ENCODE measurements at regions not wholly inside any gene's neighbourhood (a gene's known extent, or its start where the extent isn't known, plus 50 kb on each side); places are given as distances from the start of the nearest gene placed in this dataset.

DNA sequence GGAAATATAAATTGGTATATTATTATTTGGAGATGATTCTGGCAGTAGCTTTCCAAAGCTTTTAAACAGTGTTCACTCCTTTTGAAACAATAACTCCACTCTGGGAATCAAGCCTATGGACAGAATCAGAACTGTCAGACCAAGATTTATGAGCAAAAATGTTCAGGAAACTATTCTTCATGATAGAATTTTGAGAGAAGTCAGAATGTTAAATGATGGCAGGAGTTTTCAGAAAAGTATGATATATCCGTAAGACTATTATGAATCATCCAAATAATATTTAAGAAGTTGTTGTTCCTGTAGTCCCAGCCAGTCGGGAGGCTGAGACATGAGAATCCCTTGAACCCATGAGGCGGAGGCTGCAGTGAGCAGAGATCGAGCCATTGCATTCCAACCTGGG, 50.5 kb upstream of the ADGRG2 start:
- no peaks in the 10 kb centered on the region for H3K4me1 ChIP-seq
- TF ChIP-seq, protein P1, sequence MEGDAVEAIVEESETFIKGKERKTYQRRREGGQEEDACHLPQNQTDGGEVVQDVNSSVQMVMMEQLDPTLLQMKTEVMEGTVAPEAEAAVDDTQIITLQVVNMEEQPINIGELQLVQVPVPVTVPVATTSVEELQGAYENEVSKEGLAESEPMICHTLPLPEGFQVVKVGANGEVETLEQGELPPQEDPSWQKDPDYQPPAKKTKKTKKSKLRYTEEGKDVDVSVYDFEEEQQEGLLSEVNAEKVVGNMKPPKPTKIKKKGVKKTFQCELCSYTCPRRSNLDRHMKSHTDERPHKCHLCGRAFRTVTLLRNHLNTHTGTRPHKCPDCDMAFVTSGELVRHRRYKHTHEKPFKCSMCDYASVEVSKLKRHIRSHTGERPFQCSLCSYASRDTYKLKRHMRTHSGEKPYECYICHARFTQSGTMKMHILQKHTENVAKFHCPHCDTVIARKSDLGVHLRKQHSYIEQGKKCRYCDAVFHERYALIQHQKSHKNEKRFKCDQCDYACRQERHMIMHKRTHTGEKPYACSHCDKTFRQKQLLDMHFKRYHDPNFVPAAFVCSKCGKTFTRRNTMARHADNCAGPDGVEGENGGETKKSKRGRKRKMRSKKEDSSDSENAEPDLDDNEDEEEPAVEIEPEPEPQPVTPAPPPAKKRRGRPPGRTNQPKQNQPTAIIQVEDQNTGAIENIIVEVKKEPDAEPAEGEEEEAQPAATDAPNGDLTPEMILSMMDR (IDR thresholded peaks at IDR 0.05), result no peak
- H3K27ac ChIP-seq, result no peak overlapping the region
- H3K27me3 ChIP-seq, result no peaks in the 10 kb centered on the region
- DNase-seq (ENCODE audit: low spot score), result no peak
- H3K36me3 ChIP-seq, result no peaks in the 10 kb centered on the region
- no peak overlapping the region for H3K4me3 ChIP-seq
- H3K9me3 ChIP-seq, result no peaks in the 10 kb centered on the region

DNA sequence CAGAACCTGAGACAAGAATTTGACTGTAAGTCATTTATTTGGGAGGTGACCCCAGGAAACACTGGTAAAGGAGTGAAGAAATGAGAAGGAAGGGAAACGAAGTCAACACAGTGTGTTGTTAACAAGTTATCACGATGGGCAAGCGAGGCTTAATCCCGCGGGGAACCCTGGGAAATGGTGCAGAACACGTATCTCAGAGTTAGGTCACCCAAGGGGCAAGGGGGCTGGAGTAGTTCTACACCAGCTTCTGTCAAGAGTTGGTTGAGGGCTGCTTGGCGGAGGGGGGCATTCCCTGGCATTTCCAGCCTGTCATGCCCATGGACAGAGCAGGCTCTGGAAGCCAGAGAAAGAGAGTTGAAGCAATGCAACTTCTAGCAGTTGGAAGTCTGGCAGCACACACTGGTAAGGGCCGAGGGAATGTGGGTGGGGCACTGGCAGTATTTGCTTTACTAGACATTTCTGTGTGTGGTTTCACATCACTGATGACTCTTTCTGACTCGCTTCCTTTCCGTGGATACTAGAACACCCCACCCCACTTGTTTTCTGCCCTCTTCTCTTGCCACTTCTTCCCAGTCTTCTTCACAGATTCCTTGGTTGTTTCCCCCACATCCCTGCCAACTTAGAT, 52.2 kb upstream of the ADGRG2 start:
- TF ChIP-seq, protein P1 (IDR thresholded peaks at IDR 0.05), result no peak
- Histone ChIP-seq H3K27me3 (no peaks in the 10 kb centered on the region), H3K9me3 (no peaks in the 10 kb centered on the region), H3K4me1 (no peaks in the 10 kb centered on the region), H3K4me3 (no peak overlapping the region), H3K36me3 (no peaks in the 10 kb centered on the region), H3K27ac (no peak overlapping the region)
- DNase-seq (ENCODE audit: low spot score), result peak; percentile 66

DNA sequence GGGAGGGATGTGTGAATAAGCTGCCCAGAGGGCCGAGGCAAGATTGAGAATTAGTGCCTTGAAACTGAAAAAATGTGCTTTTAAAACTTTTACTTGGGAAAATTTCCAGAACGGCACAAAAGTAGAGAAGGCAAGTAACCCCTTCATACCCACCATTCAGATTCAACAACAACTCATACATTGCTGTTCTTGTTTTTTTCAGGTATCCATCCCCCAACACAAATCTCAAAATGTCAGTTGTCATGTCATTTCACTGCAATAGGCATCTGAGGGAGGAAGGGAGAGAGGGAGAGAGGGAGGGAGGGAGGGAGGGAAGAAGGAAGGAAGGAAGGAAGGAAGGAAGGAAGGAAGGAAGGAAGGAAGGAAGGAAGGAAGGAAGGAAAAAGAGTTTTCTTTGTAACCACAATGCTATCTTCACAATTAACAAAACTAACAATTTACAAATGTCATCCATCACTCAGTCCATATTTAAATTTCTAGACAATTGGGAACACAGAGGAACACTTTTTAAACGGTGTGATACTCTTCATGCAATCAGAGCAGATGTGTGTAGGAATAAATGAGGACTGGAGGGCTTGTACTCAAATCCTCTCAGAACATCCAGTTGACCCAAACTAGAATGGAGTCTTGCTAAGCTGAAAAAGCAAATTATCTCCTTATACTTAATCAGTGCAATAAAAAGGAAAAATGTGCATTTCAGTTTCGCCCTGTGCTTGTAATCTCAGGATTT, 54.8 kb upstream of the ADGRG2 start:
- Histone ChIP-seq H3K27ac (no peak overlapping the region), H3K4me3 (no peak overlapping the region), H3K4me1 (no peaks in the 10 kb centered on the region), H3K36me3 (no peaks in the 10 kb centered on the region), H3K9me3 (no peaks in the 10 kb centered on the region), H3K27me3 (no peaks in the 10 kb centered on the region)
- TF ChIP-seq, protein P1 (IDR thresholded peaks at IDR 0.05), result no peak
- DNase-seq (ENCODE audit: low spot score), result no peak

DNA sequence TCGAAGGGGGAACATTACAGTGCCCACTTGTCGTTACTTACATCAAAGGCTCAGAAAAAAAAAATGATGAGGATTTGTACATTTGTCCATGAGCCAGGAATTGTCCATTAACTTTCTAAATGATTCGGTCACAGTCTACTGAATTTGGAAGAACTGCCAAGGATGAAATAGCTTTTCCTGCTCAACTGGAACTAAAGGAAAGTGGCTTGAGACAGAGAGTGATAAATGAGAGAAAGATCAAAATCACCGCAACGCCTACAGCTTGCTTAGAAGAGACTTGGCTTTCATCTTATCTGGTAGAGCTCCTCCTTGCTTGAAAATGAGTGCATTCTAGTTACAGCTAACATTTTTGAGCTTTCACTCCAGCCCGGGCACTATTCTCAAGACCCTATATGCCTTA, 55.5 kb upstream of the ADGRG2 start:
- Histone ChIP-seq H3K27ac (no peak overlapping the region), H3K27me3 (no peaks in the 10 kb centered on the region), H3K36me3 (no peaks in the 10 kb centered on the region), H3K9me3 (no peaks in the 10 kb centered on the region), H3K4me3 (no peak overlapping the region), H3K4me1 (no peaks in the 10 kb centered on the region)
- no peak for DNase-seq (ENCODE audit: low spot score)
- TF ChIP-seq, protein P1 (IDR thresholded peaks at IDR 0.05), result no peak

DNA sequence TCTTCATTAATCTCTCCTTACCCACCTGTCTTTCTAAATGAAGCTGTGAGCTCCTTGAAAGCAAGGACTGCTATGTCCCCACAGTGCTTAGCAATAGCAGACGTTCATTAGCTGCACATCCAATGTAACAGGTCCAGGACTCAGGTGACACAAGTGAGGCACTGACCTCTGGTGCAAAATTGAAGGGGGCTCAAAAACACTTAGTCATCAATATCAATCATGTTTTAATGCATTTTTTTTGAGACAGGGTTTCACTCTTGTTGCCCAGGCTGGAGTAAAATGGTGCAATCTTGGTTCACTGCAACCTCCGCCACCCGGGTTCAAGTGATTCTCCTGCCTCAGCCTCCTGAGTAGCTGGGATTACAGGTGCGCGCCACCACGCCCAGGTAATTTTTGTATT, 56.1 kb upstream of the ADGRG2 start:
- Histone ChIP-seq H3K4me1 (no peaks in the 10 kb centered on the region), H3K27me3 (no peaks in the 10 kb centered on the region), H3K4me3 (no peak overlapping the region), H3K9me3 (no peaks in the 10 kb centered on the region), H3K27ac (no peak overlapping the region), H3K36me3 (no peaks in the 10 kb centered on the region)
- DNase-seq (ENCODE audit: low spot score), result no peak
- TF ChIP-seq, protein P1 (IDR thresholded peaks at IDR 0.05), result no peak

Data from right atrium auricular region (tissue), 2 donors.